Adrenal gland (tissue), 5 donors: ENCODE measurements at regions not wholly inside any gene's neighbourhood (a gene's known extent, or its start where the extent isn't known, plus 50 kb on each side); places are given as distances from the start of the nearest gene placed in this dataset.

Experiments
- POLR2A ChIP-seq, 2 donors: fragments of 450-650 bp; IDR thresholded peaks; one replicate each; pipeline ENCODE4 v1.6.1; 2017; ENCODE audit warnings: antibody characterized with exemption in 2 of 2, mild to moderate bottlenecking in 2 of 2, moderate library complexity in 1 of 2
- TF ChIP-seq, protein P1 (sequence below), 6 experiments: fragments of 450-650 bp in 4 of 6; fragments of 200-600 bp in 2 of 6; sonication (generic) in 1 of 6; IDR thresholded peaks; 1 replicate in 5 of 6; 2 replicates in 1 of 6; pipeline versions ENCODE4 v1.5.1 to v1.8.0; 2016 to 2021; ENCODE audit warnings: antibody characterized with exemption in 6 of 6, mild to moderate bottlenecking in 2 of 6, moderate library complexity in 1 of 6
- donor health status: DM: no; HTN: no; CAD: no.

DNA sequence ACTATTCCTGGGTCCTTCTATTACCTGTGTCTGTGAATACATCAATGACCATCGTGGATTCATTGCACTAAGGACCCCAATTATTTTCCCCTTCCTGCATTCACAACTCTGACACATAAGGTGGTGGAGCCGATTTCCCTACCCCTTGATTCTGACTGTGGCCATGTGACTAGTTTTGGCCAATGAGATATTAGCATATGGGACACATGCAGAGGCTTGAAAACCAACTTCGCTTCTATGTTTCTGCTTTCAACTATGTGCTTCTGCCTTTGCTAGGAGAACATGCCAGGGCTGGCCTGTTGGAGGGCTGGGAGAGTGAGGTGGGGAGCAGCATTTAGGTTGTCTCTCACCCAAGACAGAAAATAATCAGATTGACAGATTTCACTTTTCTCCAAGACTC lies 483.1 kb upstream of the JAG1 start:
- TF ChIP-seq, protein P1, sequence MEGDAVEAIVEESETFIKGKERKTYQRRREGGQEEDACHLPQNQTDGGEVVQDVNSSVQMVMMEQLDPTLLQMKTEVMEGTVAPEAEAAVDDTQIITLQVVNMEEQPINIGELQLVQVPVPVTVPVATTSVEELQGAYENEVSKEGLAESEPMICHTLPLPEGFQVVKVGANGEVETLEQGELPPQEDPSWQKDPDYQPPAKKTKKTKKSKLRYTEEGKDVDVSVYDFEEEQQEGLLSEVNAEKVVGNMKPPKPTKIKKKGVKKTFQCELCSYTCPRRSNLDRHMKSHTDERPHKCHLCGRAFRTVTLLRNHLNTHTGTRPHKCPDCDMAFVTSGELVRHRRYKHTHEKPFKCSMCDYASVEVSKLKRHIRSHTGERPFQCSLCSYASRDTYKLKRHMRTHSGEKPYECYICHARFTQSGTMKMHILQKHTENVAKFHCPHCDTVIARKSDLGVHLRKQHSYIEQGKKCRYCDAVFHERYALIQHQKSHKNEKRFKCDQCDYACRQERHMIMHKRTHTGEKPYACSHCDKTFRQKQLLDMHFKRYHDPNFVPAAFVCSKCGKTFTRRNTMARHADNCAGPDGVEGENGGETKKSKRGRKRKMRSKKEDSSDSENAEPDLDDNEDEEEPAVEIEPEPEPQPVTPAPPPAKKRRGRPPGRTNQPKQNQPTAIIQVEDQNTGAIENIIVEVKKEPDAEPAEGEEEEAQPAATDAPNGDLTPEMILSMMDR (IDR thresholded peaks at IDR 0.05), result no peak
- no peak for TF ChIP-seq POLR2A (IDR thresholded peaks at IDR 0.05)
